Dermis microvascular lymphatic vessel endothelial cell (primary cell): ENCODE measurements at regions not wholly inside any gene's neighbourhood (a gene's known extent, or its start where the extent isn't known, plus 50 kb on each side); places are given as distances from the start of the nearest gene placed in this dataset.
A peak's percentile ranks its signal among the peaks of the same experiment; 100 is the strongest.

Experiments used
- DNase-seq, 2 donors: peaks; one replicate each; pipeline versions ENCODE4 v3.0.0 to v3.0.0-alpha.2; 2010; ENCODE audit warnings: low read depth in 2 of 2

DNA sequence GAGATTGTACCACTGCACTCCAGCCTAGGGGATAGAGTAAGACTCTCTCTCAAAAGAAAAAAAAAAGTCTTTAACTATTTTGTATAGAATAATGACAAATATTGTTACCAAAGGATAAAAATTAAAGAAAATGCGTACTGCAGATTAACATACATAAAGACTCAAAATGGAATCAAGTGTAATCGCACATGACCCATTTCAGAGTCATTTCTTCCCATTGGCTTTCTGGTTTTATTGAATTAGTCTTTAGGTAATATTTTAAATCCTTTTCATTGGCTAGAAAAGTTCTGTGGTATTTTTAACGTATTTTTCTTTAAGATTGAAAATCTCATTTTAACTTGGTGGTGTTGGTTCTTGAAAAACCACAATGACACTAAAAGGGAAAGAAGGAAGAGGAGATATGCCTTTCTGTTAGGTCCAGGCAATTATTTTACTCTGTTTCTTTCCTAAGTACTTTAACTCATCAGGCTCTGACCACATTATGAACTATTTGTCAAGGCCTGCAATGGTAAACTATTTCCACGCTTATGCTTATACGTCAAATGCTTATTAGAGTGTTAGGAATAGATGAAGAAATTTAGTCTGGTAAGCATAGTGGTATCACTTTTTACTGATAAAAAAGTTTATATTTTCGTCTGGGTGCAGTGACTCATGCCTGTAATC, 52.3 kb downstream of the PLEKHG1 start:
- no peak for DNase-seq

DNA sequence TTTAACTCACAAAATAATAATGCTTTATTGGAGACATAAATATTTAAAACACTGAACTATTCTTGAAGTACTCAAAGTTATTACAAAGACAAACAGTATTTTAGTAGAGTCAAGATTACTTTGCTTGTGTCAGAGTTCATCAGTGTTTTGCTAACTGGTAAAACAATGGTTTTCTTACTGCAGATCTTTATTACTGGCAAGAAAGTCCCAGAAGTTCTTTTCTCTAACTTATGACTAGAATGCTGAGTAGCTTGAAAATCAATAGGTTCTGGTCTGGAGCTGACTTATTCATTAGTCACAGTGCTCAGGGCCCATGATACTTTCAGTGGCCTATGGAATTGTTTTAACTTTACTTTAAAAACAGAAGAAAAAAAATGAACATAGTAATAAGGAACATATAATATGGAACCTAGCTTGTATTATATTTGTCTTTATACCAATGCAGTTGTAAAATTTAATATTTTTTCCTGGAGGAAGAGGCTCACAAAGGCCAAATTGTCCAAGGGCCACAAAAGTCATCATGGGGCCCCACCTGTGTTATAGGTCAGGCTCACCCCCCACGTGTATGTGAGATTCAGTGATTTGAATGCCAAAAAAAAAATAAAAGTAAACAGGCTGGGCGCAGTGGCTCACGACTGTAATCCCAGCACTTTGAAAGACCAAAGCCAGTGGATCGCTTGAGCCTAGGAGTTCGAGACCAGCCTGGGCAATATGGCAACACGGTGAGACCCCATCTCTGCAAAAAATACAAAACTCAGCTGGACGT, 53.3 kb downstream of the PLEKHG1 start:
- no peak for DNase-seq

DNA sequence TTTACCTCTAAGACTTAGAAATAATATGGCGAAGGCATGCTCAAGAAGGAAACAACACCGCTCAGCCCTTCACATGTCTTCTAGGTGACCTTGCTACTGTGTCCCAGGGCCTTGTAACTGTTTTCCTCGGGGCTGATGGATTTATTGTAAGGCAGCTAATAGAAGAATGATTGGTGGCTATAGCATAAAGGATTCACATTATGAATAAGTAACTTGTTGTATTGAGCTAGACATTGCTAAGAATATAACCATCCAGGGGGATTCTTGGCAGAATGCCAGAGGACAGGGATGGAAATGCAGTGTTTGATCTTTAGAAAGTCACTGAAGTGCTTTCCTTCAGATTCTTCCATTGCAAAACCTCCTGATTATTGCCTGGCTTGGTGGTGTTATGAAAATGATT, 54.9 kb downstream of the PLEKHG1 start:
- DNase-seq = no peak

DNA sequence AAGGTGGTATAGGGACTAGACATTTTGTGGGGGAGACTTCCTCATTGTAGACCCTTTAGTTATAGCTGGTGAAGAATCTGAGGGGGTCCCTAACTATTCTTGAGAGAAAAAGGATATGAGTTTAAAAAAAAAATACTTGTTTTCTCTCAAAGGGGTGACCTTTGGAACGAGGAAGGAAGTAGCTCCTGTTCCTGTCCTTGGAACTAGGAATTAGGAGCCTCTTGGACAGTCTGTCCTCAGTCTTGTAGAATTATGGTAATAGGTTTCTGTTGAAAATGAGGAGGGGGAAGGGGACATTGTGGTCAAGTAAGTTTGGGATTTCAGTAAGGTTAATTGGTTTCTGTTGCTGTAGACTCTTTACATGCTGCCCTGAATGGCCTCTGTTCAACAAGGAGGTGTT, 56.5 kb downstream of the PLEKHG1 start:
- DNase-seq = no peak

DNA sequence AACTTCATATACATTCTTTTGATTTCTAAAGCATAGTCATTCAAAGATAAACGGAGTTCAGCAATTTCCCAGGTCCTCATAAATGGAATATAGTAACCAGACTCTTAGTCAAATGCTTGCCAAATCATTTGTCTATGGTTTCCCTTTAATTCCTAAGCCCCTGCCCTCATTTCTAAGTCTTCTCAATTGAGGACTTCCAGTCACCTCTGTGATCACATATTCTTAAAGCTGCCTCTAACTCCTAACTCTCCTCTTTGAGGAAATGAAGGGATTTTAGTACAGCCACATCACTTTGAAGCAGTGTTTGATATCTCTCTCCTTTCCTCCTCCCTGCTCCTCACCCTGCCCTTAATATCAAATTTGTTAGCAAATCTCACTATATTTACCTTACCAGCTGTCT, 58.7 kb downstream of the PLEKHG1 start:
- no peak for DNase-seq

DNA sequence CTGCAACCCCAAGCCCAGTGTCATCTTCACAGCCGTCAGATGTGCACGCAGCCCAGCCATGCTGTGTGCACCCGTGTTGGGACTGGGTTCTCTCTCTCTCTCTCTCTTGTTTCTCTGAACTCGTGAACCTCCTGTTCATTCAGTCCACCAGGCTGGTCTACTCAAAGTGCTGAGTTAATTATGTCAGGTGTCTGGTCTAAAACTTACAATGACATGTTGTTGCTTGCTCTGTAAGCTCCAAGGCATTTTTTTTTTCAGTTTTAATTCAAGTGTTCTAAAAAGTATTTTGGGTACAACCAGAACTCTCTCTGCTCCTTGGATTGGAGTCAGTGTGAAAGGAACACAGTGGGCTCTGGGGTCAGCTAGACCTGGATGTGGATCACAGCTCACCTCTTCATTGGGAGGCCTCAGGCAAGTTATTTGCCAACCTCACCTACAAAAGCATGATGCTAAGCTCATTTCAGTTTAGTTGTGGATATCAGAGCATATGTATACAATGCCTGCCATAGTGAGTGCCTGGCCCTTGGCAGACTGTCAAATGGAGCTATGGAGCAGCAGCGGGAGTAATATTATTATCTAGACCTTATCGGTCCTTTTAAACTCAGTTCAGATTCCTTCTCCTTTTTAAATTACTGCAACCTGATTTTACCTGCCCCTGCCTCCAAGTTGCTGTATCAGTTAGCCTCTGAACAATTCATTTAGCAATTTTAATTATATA, 59.5 kb downstream of the PLEKHG1 start:
- no peak for DNase-seq

DNA sequence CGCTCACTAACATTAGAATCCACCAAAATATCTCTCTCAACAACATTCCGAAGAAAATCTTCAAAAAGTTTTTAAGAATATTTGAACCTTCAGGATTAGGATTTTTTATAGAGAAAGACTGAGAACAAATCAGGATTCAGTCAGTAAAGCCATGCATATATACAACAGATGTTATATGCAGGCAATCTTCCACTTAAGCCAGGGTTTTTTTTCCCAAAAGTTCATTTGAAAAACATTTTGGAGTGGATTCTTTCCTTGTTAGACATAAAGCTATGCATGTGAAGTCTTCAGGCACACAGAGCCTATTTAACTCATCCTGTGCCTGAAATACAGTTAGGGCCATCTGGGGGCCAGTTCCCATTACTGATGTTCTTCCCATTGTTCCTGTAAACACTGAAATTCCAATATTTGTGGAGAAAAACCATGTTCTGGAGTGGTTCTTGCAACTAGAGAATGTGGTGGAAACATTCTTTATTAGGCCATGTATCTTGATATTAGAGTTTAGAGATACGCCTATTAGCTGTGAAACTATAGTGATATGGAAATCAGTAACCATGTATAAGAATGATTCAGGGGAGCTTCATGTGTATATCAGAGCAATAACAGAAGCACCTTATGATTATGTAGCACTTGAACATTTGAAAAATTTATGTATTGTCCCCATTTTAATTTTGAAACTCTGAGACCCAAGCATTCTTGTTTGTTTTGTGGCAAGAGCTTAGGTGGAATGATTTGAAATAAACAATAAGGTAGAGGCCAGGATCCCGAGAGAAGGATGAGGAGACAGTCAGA, 61.7 kb downstream of the PLEKHG1 start:
- no peak for DNase-seq

DNA sequence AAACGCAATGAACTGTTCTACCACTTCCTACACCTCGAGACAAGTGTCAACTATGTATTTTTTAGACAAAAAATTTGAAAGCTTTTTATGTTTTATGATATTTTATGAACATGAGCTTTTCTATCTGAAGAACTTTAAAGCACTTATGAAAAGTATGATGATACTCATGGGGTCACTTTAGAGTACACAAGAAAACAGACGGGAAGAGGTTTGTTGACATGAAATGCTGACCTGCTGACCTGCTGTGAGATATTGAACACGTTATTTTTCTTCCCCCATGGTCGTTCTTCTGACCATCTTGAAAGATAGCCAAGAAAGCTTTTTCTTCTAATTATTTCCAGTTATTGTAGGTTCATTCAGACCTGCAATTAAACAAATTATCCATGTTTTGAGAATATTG, 63.1 kb downstream of the PLEKHG1 start:
- DNase-seq = no peak

DNA sequence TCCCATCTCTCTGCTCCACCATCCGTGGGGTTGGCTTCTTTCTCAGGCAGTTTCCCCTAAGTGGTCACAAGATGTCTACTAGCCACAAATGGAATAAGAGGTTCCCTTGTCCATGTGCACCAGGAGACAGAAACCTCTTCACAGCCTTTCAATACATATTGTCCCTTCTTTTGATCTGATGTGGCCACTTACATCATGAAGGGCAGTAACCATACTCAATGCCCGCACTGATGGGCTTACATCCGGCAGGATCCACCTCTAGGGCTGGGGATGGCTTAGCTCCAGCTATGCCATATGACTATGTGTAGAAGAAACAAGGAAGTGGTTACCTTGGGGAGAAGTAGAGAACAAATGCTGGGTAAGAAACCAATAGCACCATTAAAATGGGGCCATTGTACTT, 64.4 kb downstream of the PLEKHG1 start:
- DNase-seq = no peak

DNA sequence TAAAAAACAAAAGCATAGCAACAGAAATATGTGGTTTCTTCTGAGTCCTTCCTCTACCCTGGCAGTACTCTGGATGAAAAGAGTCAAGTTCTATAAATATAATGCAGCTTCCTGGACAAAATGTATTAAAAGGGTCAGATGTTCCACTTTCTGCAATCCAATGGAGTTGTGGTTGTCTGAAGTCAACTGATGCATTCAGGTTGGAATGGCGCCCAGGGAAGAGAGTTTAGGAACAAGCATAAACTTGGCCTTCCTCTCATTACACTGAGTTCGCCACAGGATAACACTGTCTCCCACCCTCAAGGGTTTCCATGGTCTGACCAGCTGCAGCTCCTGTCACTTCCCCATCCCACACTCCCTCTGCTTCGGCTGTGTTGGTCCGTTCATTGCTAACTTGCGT, 66.4 kb downstream of the PLEKHG1 start:
- DNase-seq = peak in 1 of 2 donors; percentile 17

DNA sequence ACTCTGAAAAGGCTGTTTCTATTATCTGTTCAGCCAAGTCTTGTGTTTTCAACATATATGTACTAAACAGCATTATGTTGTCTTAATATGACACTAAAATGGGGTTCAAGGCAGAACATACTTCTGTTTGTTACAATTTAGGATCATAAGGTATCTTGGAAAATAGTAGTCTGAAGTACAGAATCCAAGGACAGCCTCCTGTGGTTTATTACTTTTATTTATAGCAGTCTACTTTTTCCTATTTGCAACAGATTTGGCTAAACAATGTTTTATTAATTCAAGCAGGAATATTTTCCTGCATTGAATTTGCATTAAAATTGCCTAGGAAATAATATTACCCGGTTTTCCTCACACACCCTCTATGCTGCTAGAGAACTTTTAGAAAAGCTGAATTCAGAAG, 67.7 kb downstream of the PLEKHG1 start:
- no peak for DNase-seq

DNA sequence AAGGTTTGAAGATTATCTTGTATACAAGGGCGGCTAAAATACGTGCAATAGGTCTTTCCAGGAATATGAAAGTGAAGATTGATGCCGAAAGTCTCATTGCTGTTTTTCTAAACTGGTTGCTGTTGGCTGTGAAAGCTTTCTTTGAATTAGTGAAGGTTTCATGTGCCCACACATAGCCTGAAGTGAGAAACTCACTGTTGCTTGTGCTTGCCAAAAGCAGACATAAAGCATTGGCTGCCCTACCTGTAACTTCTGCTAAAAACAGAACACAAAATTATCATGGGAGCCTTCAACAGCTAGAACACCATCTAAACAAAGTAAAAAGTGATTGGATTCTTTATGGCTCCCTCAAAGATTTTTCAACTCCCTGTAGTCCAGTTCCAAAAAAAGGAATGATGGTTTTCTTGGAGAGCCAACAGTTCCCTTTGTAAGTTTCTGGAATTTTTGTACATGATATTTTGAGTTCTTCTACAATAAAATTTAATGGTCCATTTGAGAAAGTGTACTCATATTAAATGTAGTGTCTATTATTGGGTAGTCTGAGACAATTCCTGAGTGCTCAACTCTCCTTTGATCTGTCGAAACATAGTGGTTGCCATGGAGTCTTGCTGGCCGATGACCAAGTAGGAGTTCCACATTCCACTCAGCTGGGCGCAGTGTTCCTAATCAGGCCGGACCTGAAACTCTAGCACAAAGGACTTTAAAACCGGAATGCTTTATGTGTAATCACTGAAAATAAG, 68.5 kb downstream of the PLEKHG1 start:
- DNase-seq = peak; percentile 82 to 93

DNA sequence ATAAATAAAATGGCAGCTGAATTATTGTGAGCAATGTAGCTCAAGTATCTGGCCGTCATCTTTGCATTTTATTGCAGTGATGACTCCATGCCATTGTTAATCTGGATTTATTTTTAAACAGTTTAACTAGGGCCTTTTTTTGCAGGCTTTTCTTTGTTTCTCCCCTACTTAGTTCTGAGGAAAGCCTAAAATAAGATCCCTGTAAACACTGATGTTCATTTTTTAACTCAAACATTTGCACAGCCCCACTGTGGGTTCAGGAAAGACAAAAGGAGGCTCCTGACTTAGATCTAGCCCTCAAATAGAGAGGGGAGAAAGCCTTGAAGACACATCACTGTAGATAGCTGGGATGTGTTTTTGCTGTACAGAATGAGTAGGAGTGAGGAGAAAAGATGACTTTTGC, 69.2 kb downstream of the PLEKHG1 start:
- no peak for DNase-seq

DNA sequence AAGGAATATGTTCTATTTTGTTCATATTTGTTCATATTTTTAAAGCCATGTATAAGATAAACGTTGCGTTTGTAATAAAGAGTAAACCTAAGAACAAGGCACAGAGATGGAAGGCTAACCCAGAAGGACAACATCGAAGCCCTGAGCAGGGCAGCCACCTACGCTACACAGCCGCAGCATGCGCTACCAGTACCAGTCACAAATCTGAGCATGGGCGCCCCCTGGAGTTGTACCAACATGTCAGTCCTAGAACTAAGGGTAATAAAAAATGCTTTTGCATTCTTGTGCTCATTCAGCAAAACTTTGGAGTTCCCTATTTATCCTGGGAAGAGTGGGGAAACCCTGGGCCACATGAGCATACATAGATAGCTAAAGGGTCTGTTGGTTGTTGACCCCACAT, 70.6 kb downstream of the PLEKHG1 start:
- no peak for DNase-seq

DNA sequence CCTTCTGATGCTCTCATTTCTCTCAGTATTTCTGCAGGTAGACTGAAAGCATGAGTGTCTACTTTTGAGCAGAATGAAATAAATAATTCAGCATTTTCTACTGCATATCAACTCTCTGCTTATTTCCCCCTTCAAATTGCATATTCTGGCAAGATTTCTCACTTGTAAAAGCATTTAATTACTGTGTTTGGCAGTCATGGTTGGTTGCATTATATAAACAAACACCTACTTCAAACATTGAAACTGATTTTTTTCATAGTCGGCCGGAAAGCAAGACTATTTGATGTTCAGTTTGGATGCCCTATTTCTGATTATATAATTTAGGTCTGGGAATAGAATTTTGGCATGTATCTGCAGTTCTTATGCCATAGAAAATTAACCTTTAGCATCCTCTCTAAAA, 73.1 kb downstream of the PLEKHG1 start:
- no peak for DNase-seq

DNA sequence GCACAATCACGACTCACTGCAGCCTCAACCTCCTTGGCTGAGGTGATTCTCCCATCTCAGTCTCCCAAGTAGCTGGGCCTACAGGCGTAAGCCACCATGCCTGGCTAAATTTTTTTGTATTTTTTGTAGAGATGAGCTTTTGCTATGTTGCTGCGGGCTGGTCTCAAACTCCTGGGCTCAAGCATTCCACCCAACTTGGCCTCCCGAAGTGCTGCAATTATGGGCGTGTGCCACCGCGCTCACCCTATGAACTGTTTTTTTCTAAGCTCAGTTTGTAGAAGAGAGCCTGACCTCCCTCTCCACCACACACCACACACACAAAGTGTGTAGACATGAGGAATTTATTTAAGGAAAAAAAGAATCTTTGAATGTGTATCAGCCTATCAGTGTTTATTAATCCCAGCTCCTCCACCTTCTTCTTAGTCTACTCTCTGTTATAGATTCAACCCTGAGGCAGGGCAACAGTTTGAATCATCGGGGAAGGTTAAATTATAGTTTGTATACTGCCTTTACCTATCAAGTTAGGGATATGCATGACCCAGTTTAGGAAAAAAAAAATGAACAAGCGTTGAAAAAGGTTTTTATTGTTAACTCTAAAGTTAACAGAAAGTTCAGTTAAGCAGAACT, 74.1 kb downstream of the PLEKHG1 start:
- no peak for DNase-seq

DNA sequence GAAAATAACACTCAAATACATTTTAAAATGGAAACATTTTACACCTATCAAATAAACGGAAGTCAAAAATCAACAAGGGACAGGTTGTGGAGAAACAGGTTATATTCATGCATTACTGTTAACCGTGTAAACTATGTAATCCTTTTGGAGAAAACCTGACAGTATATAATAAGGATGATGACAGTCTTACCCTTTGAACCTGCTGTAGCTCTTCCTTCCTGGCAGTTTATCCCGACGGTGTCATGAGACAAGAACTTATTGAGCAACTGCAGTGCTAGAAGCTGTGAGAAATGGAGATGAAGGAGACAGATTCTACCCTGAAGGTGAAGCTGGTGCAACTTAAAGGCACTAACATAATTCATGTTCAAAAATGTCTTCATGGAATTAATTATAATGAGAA, 76.7 kb downstream of the PLEKHG1 start:
- DNase-seq = no peak

DNA sequence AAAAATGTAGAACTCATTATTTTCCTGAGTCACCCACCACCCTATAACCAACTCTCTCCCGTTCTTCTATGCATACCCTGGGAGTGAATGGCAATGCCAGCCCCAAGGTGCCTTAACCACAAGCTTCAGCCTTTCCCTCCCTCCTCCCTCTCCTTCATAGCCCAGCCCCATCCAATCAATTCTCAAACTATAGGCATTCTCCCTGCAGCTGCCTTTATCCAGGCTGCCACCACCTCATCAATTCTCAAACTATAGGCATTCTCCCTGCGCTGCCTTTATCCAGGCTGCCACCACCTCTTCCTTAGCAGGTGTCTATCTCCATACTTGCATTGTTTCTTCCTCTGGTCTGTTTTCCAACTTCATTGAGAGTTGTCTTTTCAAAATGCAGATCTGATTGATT, 77.1 kb downstream of the PLEKHG1 start:
- no peak for DNase-seq

DNA sequence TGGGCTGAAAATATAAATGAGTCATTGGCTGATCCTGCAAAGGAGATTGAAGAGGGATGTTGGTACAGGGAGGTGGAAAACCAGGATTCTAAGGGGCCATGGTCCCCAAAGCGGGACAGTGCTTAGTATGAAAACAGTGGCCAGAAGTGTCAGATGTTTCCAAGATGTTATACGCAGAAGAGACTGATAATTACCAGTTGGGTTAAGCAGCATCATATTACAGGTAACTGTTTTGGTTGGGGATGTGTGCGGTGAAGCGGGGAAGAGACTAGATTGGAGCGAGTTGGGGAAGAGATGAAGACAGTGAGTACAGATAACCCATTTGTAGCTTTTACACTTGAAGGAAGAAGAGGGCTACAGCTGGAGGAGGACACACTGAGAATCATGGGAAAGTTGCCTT, 80.8 kb downstream of the PLEKHG1 start:
- DNase-seq = no peak

DNA sequence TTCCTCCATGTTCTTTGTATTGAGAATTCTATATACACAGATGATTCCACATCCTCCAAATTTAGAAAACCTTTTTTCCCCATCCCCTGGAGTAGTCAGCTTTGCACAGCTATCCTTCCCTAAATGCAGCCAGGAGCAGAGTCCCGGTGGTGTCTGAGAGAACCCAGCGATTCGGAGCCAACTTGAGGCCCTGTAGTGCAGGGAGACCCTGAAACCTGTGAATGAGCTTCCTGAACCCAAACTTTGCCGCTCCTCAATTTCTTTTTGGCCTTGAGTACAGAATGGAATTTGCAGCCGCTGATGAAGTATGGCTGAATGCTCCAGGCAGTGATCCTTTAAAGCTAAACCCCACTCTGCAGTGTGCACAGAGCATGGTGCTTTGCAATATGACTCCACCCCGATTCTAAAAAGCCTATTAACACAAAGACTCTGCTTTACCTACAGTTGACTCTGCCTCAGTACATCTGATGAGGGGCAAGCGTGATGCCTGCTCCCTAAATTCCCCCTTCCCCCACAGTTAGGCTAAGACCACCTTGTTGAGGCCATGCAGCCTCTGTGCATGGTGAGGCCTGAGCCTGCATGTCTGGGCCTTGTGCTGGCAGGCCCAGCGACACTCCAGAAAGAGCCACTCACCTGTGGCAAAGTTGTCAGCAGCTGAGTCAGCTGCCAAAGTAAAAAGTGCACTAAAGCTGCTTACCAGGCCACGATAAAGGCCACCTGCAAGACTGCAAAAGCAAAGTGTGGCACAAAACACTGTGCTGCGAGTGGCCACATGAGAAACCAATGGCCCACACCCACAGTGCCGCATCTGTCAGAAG, 82.1 kb downstream of the PLEKHG1 start:
- no peak for DNase-seq
